MM.1S (cell line): ENCODE measurements at regions not wholly inside any gene's neighbourhood (a gene's known extent, or its start where the extent isn't known, plus 50 kb on each side); places are given as distances from the start of the nearest gene placed in this dataset.

Experiments used
- DNase-seq: peaks from one replicate; pipeline ENCODE4 v3.0.0-alpha.2; 2015
- H2AFZ ChIP-seq: fragments of 300-600 bp; sonication (generic); 2 replicates; pipeline ENCODE4 v1.6.0; 2016; ENCODE audit warnings: antibody characterized with exemption, low read length
- H3F3A ChIP-seq: fragments of 300-600 bp; sonication (generic); 2 replicates; pipeline ENCODE4 v1.6.1; 2016; ENCODE audit warnings: mild to moderate bottlenecking, antibody characterized with exemption, low read length, moderate library complexity, mixed read lengths; ENCODE audit not compliant: insufficient read depth
- H3K27ac ChIP-seq: fragments of 300-600 bp; sonication (generic); 2 replicates; pipeline ENCODE4 v1.5.1; 2016; ENCODE audit warnings: mild to moderate bottlenecking, low read length
- H3K27me3 ChIP-seq: fragments of 300-600 bp; sonication (generic); replicated peaks from 2 replicates; pipeline ENCODE4 v1.6.0; 2016; ENCODE audit warnings: low read length; ENCODE audit not compliant: insufficient read depth
- H3K36me3 ChIP-seq: fragments of 300-600 bp; sonication (generic); replicated peaks from 2 replicates; pipeline ENCODE4 v1.6.1; 2016; ENCODE audit warnings: mild to moderate bottlenecking, low read length, mixed read lengths; ENCODE audit not compliant: insufficient read depth
- H3K4me1 ChIP-seq: fragments of 300-600 bp; sonication (generic); 2 replicates; pipeline ENCODE4 v1.6.1; 2016; ENCODE audit warnings: low read length, mixed read lengths
- H3K4me2 ChIP-seq: fragments of 300-600 bp; sonication (generic); 2 replicates; pipeline ENCODE4 v1.6.0; 2016; ENCODE audit warnings: low read depth, low read length
- H3K4me3 ChIP-seq: fragments of 300-600 bp; sonication (generic); 2 replicates; pipeline ENCODE4 v1.5.1; 2016; ENCODE audit warnings: low read length, mixed read lengths
- H3K79me2 ChIP-seq: fragments of 300-600 bp; sonication (generic); 2 replicates; pipeline ENCODE4 v1.6.1; 2016; ENCODE audit warnings: mixed run types, low read length, mixed read lengths
- H3K9ac ChIP-seq: fragments of 300-600 bp; sonication (generic); 2 replicates; pipeline ENCODE4 v1.6.1; 2016; ENCODE audit warnings: low read length, mixed read lengths
- H3K9me2 ChIP-seq: fragments of 300-600 bp; sonication (generic); replicated peaks from 2 replicates; pipeline ENCODE4 v1.6.1; 2016; ENCODE audit warnings: mild to moderate bottlenecking, low read length, mixed read lengths; ENCODE audit not compliant: insufficient read depth
- H3K9me3 ChIP-seq: fragments of 300-600 bp; sonication (generic); replicated peaks from 2 replicates; pipeline ENCODE4 v1.6.1; 2016; ENCODE audit warnings: mild to moderate bottlenecking, low read length, mixed read lengths; ENCODE audit not compliant: insufficient read depth
- H4K20me1 ChIP-seq: fragments of 300-600 bp; sonication (generic); 2 replicates; pipeline ENCODE4 v1.6.1; 2016; ENCODE audit warnings: mild to moderate bottlenecking, low read length, moderate library complexity, mixed read lengths; ENCODE audit not compliant: insufficient read depth
- CTCF ChIP-seq: fragments of 300-600 bp; sonication (generic); IDR thresholded peaks from 2 replicates; pipeline ENCODE4 v1.5.1; 2016; ENCODE audit warnings: antibody characterized with exemption, low read length, mixed read lengths
- EZH2 ChIP-seq: fragments of 300-600 bp; sonication (generic); optimal IDR thresholded peaks from 2 replicates; pipeline ENCODE3; 2017; ENCODE audit warnings: low read depth, mild to moderate bottlenecking, antibody characterized with exemption, low read length, mixed read lengths
- EZH2phosphoT487 ChIP-seq: fragments of 300-600 bp; sonication (generic); IDR thresholded peaks from 2 replicates; pipeline ENCODE4 v1.6.1; 2018; ENCODE audit warnings: antibody characterized with exemption, low read length

- no peak for DNase-seq
- H3K79me2 ChIP-seq: no peaks in the 10 kb centered on the region
Observed at GRCh38 chr1:50266509-50266908, 156.7 kb downstream of the DMRTA2 start.

DNA sequence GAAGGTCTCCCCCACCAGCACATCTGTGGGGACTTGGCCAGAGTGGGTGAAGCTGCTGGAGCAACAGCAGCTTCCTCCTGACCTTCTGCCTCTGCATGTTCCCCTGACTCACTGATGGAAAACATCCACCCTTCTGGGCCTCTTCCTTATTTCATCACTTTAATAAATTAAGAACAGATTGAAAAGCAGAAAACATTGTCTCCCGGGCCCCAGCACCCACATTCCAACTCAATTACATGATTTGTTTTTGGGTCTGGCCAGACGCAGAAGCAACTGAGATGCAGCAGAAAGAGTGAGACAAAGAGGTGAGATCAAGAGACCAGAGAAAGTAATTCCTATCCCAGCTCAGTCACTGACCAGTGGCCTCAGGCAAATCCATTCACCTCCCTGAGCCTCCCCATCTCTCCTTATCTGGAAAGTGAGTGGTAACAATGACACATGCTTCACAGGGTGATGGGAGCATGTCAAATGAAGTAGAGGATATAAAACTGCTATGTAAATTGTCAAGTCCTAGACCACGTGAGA lies 157.1 kb downstream of the ELAVL4 start:
- no peaks in the 10 kb centered on the region for H3K9me3 ChIP-seq
- H3K79me2 ChIP-seq: no peaks in the 10 kb centered on the region
- H3K36me3 ChIP-seq: no peaks in the 10 kb centered on the region
- H3K27me3 ChIP-seq: no peaks in the 10 kb centered on the region
- TF ChIP-seq CTCF (no peak), EZH2phosphoT487 (no peak), EZH2 (no peak)
- H3K9me2 ChIP-seq: no peaks in the 10 kb centered on the region
- H2AFZ ChIP-seq: no peak overlapping the region
- no peak overlapping the region for H3K9ac ChIP-seq
- no peaks in the 10 kb centered on the region for H4K20me1 ChIP-seq
- no peak overlapping the region for H3K4me3 ChIP-seq
- no peak for DNase-seq
- no peaks in the 10 kb centered on the region for H3F3A ChIP-seq
- H3K4me1 ChIP-seq: no peaks in the 10 kb centered on the region
- no peak overlapping the region for H3K27ac ChIP-seq
- no peak overlapping the region for H3K4me2 ChIP-seq

More at GRCh38 chr1:50266509-50266908, 156.7 kb downstream of the DMRTA2 start:
- H3F3A ChIP-seq: no peaks in the 10 kb centered on the region
- no peak overlapping the region for H3K9ac ChIP-seq
- no peak overlapping the region for H2AFZ ChIP-seq
- TF ChIP-seq EZH2phosphoT487: no peak
- no peak for TF ChIP-seq EZH2
- TF ChIP-seq CTCF: no peak
- no peak overlapping the region for H3K4me3 ChIP-seq
- no peaks in the 10 kb centered on the region for H3K9me2 ChIP-seq
- no peaks in the 10 kb centered on the region for H3K9me3 ChIP-seq
- H3K27me3 ChIP-seq: no peaks in the 10 kb centered on the region
- H3K36me3 ChIP-seq: no peaks in the 10 kb centered on the region
- H4K20me1 ChIP-seq: no peaks in the 10 kb centered on the region
- H3K4me1 ChIP-seq: no peaks in the 10 kb centered on the region
- no peak overlapping the region for H3K27ac ChIP-seq
- H3K4me2 ChIP-seq: no peak overlapping the region

DNA sequence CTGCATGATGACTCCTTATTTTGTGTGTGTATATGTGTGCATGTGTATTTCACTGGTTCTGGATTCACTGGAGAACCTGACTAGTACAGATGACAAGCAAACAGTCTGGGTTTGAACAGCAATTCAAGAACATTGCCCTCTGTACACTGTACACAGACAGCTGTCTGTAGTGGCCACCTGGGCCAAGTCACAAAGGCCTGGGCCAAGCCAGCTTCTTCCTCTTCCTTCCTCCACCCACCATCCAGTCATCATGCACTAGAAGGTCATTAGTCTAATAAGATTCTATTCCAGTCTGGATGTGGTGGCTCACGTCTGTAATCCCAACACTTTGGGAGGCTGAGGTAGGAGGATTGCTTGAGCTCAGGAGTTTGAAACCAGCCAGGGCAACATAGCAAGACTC lies 155.9 kb downstream of the ELAVL4 start:
- H3K9me3 ChIP-seq: no peaks in the 10 kb centered on the region
- no peak overlapping the region for H3K4me3 ChIP-seq
- H4K20me1 ChIP-seq: no peaks in the 10 kb centered on the region
- H3K36me3 ChIP-seq: no peaks in the 10 kb centered on the region
- no peak overlapping the region for H2AFZ ChIP-seq
- no peaks in the 10 kb centered on the region for H3K79me2 ChIP-seq
- H3K9me2 ChIP-seq: no peaks in the 10 kb centered on the region
- DNase-seq: no peak
- TF ChIP-seq EZH2phosphoT487 (no peak), CTCF (no peak), EZH2 (no peak)
- H3K27me3 ChIP-seq: no peaks in the 10 kb centered on the region
- H3K4me1 ChIP-seq: no peaks in the 10 kb centered on the region
- H3K9ac ChIP-seq: no peak overlapping the region
- H3K27ac ChIP-seq: no peak overlapping the region
- H3F3A ChIP-seq: no peaks in the 10 kb centered on the region
- H3K4me2 ChIP-seq: no peak overlapping the region
